IPS-18a (cell line): ENCODE measurements at regions not wholly inside any gene's neighbourhood (a gene's known extent, or its start where the extent isn't known, plus 50 kb on each side); places are given as distances from the start of the nearest gene placed in this dataset.

Source experiments
- H3K27ac ChIP-seq: one replicate; pipeline ENCODE4 v1.5.1; 2013; ENCODE audit warnings: low read length
- H3K27me3 ChIP-seq: one replicate; pipeline ENCODE4 v1.6.1; 2013; ENCODE audit warnings: mild to moderate bottlenecking, low read length; ENCODE audit not compliant: control insufficient read depth, insufficient read depth
- H3K36me3 ChIP-seq: one replicate; pipeline ENCODE4 v1.6.1; 2013; ENCODE audit warnings: low read depth, low read length; ENCODE audit not compliant: control insufficient read depth
- H3K4me1 ChIP-seq: one replicate; pipeline ENCODE4 v1.6.1; 2013; ENCODE audit warnings: low read depth, low read length; ENCODE audit not compliant: control insufficient read depth
- H3K4me3 ChIP-seq: one replicate; pipeline ENCODE4 v1.5.1; 2013; ENCODE audit warnings: low read length
- H3K9ac ChIP-seq: one replicate; pipeline ENCODE4 v1.6.1; 2013; ENCODE audit warnings: mild to moderate bottlenecking, low read length, moderate library complexity
- H3K9me3 ChIP-seq: one replicate; pipeline ENCODE4 v1.6.1; 2013; ENCODE audit warnings: low read depth, low read length; ENCODE audit not compliant: control insufficient read depth

- H3K9ac ChIP-seq = no peak overlapping the region
- H3K9me3 ChIP-seq = no peaks in the 10 kb centered on the region
- no peak overlapping the region for H3K4me3 ChIP-seq
- peaks cover 13% of the 10 kb centered on the region for H3K4me1 ChIP-seq
- no peaks in the 10 kb centered on the region for H3K27me3 ChIP-seq
- no peak overlapping the region for H3K27ac ChIP-seq
- no peaks in the 10 kb centered on the region for H3K36me3 ChIP-seq
These were observed 162.0 kb downstream of the FAT3 start for GRCh38 chr11:92386577-92386976.

- no peak overlapping the region for H3K27ac ChIP-seq
- H3K9ac ChIP-seq = no peak overlapping the region
- H3K4me3 ChIP-seq = no peak overlapping the region
- H3K27me3 ChIP-seq = no peaks in the 10 kb centered on the region
- no peaks in the 10 kb centered on the region for H3K9me3 ChIP-seq
- peaks cover 13% of the 10 kb centered on the region for H3K4me1 ChIP-seq
- no peaks in the 10 kb centered on the region for H3K36me3 ChIP-seq
These were observed 163.2 kb downstream of the FAT3 start for GRCh38 chr11:92387859-92388258.

- no peak overlapping the region for H3K4me3 ChIP-seq
- H3K36me3 ChIP-seq = no peaks in the 10 kb centered on the region
- no peaks in the 10 kb centered on the region for H3K9me3 ChIP-seq
- H3K4me1 ChIP-seq = peaks cover 13% of the 10 kb centered on the region
- H3K27me3 ChIP-seq = no peaks in the 10 kb centered on the region
- no peak overlapping the region for H3K9ac ChIP-seq
- no peak overlapping the region for H3K27ac ChIP-seq
These were observed 163.8 kb downstream of the FAT3 start for GRCh38 chr11:92388380-92388779.

- H3K36me3 ChIP-seq = no peaks in the 10 kb centered on the region
- H3K4me1 ChIP-seq = no peaks in the 10 kb centered on the region
- no peak overlapping the region for H3K4me3 ChIP-seq
- H3K27me3 ChIP-seq = no peaks in the 10 kb centered on the region
- no peaks in the 10 kb centered on the region for H3K9me3 ChIP-seq
- no peak overlapping the region for H3K27ac ChIP-seq
- H3K9ac ChIP-seq = no peak overlapping the region
These were observed 166.2 kb downstream of the FAT3 start for GRCh38 chr11:92390783-92391182.

- Histone ChIP-seq H3K9me3 (no peaks in the 10 kb centered on the region), H3K4me3 (no peak overlapping the region), H3K4me1 (no peaks in the 10 kb centered on the region), H3K36me3 (no peaks in the 10 kb centered on the region), H3K27ac (no peak overlapping the region), H3K27me3 (no peaks in the 10 kb centered on the region), H3K9ac (no peak overlapping the region)
These were observed 166.7 kb downstream of the FAT3 start for GRCh38 chr11:92391364-92391763.

- Histone ChIP-seq H3K4me3 (no peak overlapping the region), H3K27me3 (no peaks in the 10 kb centered on the region), H3K27ac (no peak overlapping the region), H3K36me3 (no peaks in the 10 kb centered on the region), H3K4me1 (no peaks in the 10 kb centered on the region), H3K9me3 (no peaks in the 10 kb centered on the region), H3K9ac (no peak overlapping the region)
These were observed 167.2 kb downstream of the FAT3 start for GRCh38 chr11:92391808-92392207.

- no peaks in the 10 kb centered on the region for H3K27me3 ChIP-seq
- H3K4me3 ChIP-seq = no peak overlapping the region
- H3K4me1 ChIP-seq = peaks cover 4% of the 10 kb centered on the region
- no peak overlapping the region for H3K9ac ChIP-seq
- H3K9me3 ChIP-seq = no peaks in the 10 kb centered on the region
- no peak overlapping the region for H3K27ac ChIP-seq
- no peaks in the 10 kb centered on the region for H3K36me3 ChIP-seq
These were observed 168.6 kb downstream of the FAT3 start for GRCh38 chr11:92393218-92393617.

GRCh38 chr11:92396133-92396532 lies 171.5 kb downstream of the FAT3 start:
- no peak overlapping the region for H3K4me3 ChIP-seq
- H3K9ac ChIP-seq = no peak overlapping the region
- no peaks in the 10 kb centered on the region for H3K36me3 ChIP-seq
- no peak overlapping the region for H3K27ac ChIP-seq
- H3K4me1 ChIP-seq = peaks cover 8% of the 10 kb centered on the region
- no peaks in the 10 kb centered on the region for H3K9me3 ChIP-seq
- H3K27me3 ChIP-seq = no peaks in the 10 kb centered on the region

GRCh38 chr11:92397221-92397755 lies 172.7 kb downstream of the FAT3 start:
- H3K4me3 ChIP-seq = no peak overlapping the region
- no peaks in the 10 kb centered on the region for H3K36me3 ChIP-seq
- no peaks in the 10 kb centered on the region for H3K9me3 ChIP-seq
- H3K9ac ChIP-seq = no peak overlapping the region
- peaks cover 15% of the 10 kb centered on the region for H3K4me1 ChIP-seq
- no peak overlapping the region for H3K27ac ChIP-seq
- no peaks in the 10 kb centered on the region for H3K27me3 ChIP-seq

- Histone ChIP-seq H3K36me3 (no peaks in the 10 kb centered on the region), H3K4me1 (peaks cover 15% of the 10 kb centered on the region), H3K4me3 (no peak overlapping the region), H3K27me3 (no peaks in the 10 kb centered on the region), H3K9ac (no peak overlapping the region), H3K27ac (no peak overlapping the region), H3K9me3 (no peaks in the 10 kb centered on the region)
These were observed 175.1 kb downstream of the FAT3 start for GRCh38 chr11:92399705-92400104.

- H3K4me3 ChIP-seq = no peak overlapping the region
- H3K9ac ChIP-seq = no peak overlapping the region
- H3K27me3 ChIP-seq = no peaks in the 10 kb centered on the region
- no peak overlapping the region for H3K27ac ChIP-seq
- H3K36me3 ChIP-seq = no peaks in the 10 kb centered on the region
- peaks cover 16% of the 10 kb centered on the region for H3K4me1 ChIP-seq
- no peaks in the 10 kb centered on the region for H3K9me3 ChIP-seq
These were observed 176.9 kb downstream of the FAT3 start for GRCh38 chr11:92401520-92401919.

- Histone ChIP-seq H3K9me3 (no peaks in the 10 kb centered on the region), H3K27me3 (no peaks in the 10 kb centered on the region), H3K4me1 (peaks cover 40% of the 10 kb centered on the region), H3K27ac (no peak overlapping the region), H3K9ac (no peak overlapping the region), H3K36me3 (no peaks in the 10 kb centered on the region), H3K4me3 (no peak overlapping the region)
These were observed 181.9 kb downstream of the FAT3 start for GRCh38 chr11:92406472-92406871.
